ENCODE measurements at regions not wholly inside any gene's neighbourhood (a gene's known extent, or its start where the extent isn't known, plus 50 kb on each side); places are given as distances from the start of the nearest gene placed in this dataset.

GRCh38 chr12:28896421-28896820 lies 252.7 kb upstream of the FAR2 start:
- no peaks in the 10 kb centered on the region for H3K79me2 ChIP-seq (ENCODE audit: low read length)
- no peaks in the 10 kb centered on the region for H3K36me3 ChIP-seq (ENCODE audit: insufficient read depth, low read length)
- no peaks in the 10 kb centered on the region for H3K4me1 ChIP-seq (ENCODE audit: low read length)

GRCh38 chr12:28898038-28898437 lies 251.0 kb upstream of the FAR2 start:
- Histone ChIP-seq H3K4me1 (ENCODE audit: low read length) (no peaks in the 10 kb centered on the region), H3K27me3 (ENCODE audit: low read length) (no peaks in the 10 kb centered on the region), H2AFZ (ENCODE audit: low read length) (no peak overlapping the region), H3K9ac (ENCODE audit: low read length) (no peak overlapping the region), H3K36me3 (ENCODE audit: insufficient read depth, low read length) (no peaks in the 10 kb centered on the region), H3K27ac (ENCODE audit: low read length) (no peak overlapping the region), H3K9me3 (ENCODE audit: low read length) (no peaks in the 10 kb centered on the region; the same call in 1 of the 2 replicates), H3K9me2 (replicated peaks; ENCODE audit: insufficient read depth, low read length) (no peaks in the 10 kb centered on the region), H4K20me1 (ENCODE audit: insufficient read depth, low read depth, low read length) (no peaks in the 10 kb centered on the region), H3K4me3 (ENCODE audit: low read length) (no peak overlapping the region), H3K79me2 (ENCODE audit: low read length) (no peaks in the 10 kb centered on the region), H3K4me2 (ENCODE audit: low read depth, low read length, poor library complexity, severe bottlenecking) (no peak overlapping the region)
- DNase-seq: no peak

More at GRCh38 chr12:28896421-28896820, 252.7 kb upstream of the FAR2 start:
- Histone ChIP-seq H2AFZ (ENCODE audit: low read length) (no peak overlapping the region), H3K4me2 (ENCODE audit: low read depth, low read length, poor library complexity, severe bottlenecking) (no peak overlapping the region), H3K27me3 (ENCODE audit: low read length) (no peaks in the 10 kb centered on the region), H3K27ac (ENCODE audit: low read length) (no peak overlapping the region), H3K4me3 (ENCODE audit: low read length) (no peak overlapping the region), H3K9me2 (replicated peaks; ENCODE audit: insufficient read depth, low read length) (no peaks in the 10 kb centered on the region), H3K9me3 (ENCODE audit: low read length) (no peaks in the 10 kb centered on the region; the same call in 1 of the 2 replicates), H4K20me1 (ENCODE audit: insufficient read depth, low read depth, low read length) (no peaks in the 10 kb centered on the region), H3K9ac (ENCODE audit: low read length) (no peak overlapping the region)
- DNase-seq: no peak

- no peak overlapping the region for H2AFZ ChIP-seq (ENCODE audit: low read length)
- H3K9me3 ChIP-seq (ENCODE audit: low read length): no peaks in the 10 kb centered on the region; the same call in 1 of the 2 replicates
- no peak overlapping the region for H3K4me3 ChIP-seq (ENCODE audit: low read length)
- H3K9ac ChIP-seq (ENCODE audit: low read length): no peak overlapping the region
- H3K36me3 ChIP-seq (ENCODE audit: insufficient read depth, low read length): no peaks in the 10 kb centered on the region
- H3K79me2 ChIP-seq (ENCODE audit: low read length): no peaks in the 10 kb centered on the region
- H3K4me1 ChIP-seq (ENCODE audit: low read length): no peaks in the 10 kb centered on the region
- H3K27me3 ChIP-seq (ENCODE audit: low read length): no peaks in the 10 kb centered on the region
- no peak for DNase-seq
- no peak overlapping the region for H3K27ac ChIP-seq (ENCODE audit: low read length)
- no peaks in the 10 kb centered on the region for H3K9me2 ChIP-seq (replicated peaks; ENCODE audit: insufficient read depth, low read length)
- no peaks in the 10 kb centered on the region for H4K20me1 ChIP-seq (ENCODE audit: insufficient read depth, low read depth, low read length)
- H3K4me2 ChIP-seq (ENCODE audit: low read depth, low read length, poor library complexity, severe bottlenecking): no peak overlapping the region
Measured at GRCh38 chr12:28899951-28900350, 249.1 kb upstream of the FAR2 start.

- Histone ChIP-seq H3K36me3 (ENCODE audit: insufficient read depth, low read length) (no peaks in the 10 kb centered on the region), H3K4me3 (ENCODE audit: low read length) (no peak overlapping the region), H3K9me3 (ENCODE audit: low read length) (peaks cover 6% of the 10 kb centered on the region), H3K9ac (ENCODE audit: low read length) (no peak overlapping the region), H3K27ac (ENCODE audit: low read length) (no peak overlapping the region), H3K79me2 (ENCODE audit: low read length) (no peaks in the 10 kb centered on the region), H3K9me2 (replicated peaks; ENCODE audit: insufficient read depth, low read length) (no peaks in the 10 kb centered on the region), H3K4me1 (ENCODE audit: low read length) (no peaks in the 10 kb centered on the region), H3K4me2 (ENCODE audit: low read depth, low read length, poor library complexity, severe bottlenecking) (no peak overlapping the region), H4K20me1 (ENCODE audit: insufficient read depth, low read depth, low read length) (no peaks in the 10 kb centered on the region), H2AFZ (ENCODE audit: low read length) (no peak overlapping the region), H3K27me3 (ENCODE audit: low read length) (no peaks in the 10 kb centered on the region)
- DNase-seq: no peak
Measured at GRCh38 chr12:28905220-28905955, 243.7 kb upstream of the FAR2 start.

GRCh38 chr12:28908646-28909045 lies 240.4 kb upstream of the FAR2 start:
- Histone ChIP-seq H3K27ac (ENCODE audit: low read length) (no peak overlapping the region), H3K4me3 (ENCODE audit: low read length) (no peak overlapping the region), H3K9me3 (ENCODE audit: low read length) (peaks cover 16% of the 10 kb centered on the region), H3K9me2 (replicated peaks; ENCODE audit: insufficient read depth, low read length) (no peaks in the 10 kb centered on the region), H3K4me1 (ENCODE audit: low read length) (no peaks in the 10 kb centered on the region), H3K79me2 (ENCODE audit: low read length) (no peaks in the 10 kb centered on the region), H3K9ac (ENCODE audit: low read length) (no peak overlapping the region), H3K4me2 (ENCODE audit: low read depth, low read length, poor library complexity, severe bottlenecking) (no peak overlapping the region), H3K36me3 (ENCODE audit: insufficient read depth, low read length) (no peaks in the 10 kb centered on the region), H4K20me1 (ENCODE audit: insufficient read depth, low read depth, low read length) (no peaks in the 10 kb centered on the region), H3K27me3 (ENCODE audit: low read length) (no peaks in the 10 kb centered on the region), H2AFZ (ENCODE audit: low read length) (no peak overlapping the region)
- no peak for DNase-seq

- Histone ChIP-seq H3K9me2 (replicated peaks; ENCODE audit: insufficient read depth, low read length) (no peaks in the 10 kb centered on the region), H3K27me3 (ENCODE audit: low read length) (no peaks in the 10 kb centered on the region), H3K27ac (ENCODE audit: low read length) (no peak overlapping the region), H4K20me1 (ENCODE audit: insufficient read depth, low read depth, low read length) (no peaks in the 10 kb centered on the region), H3K4me3 (ENCODE audit: low read length) (no peak overlapping the region), H3K4me2 (ENCODE audit: low read depth, low read length, poor library complexity, severe bottlenecking) (no peak overlapping the region), H3K36me3 (ENCODE audit: insufficient read depth, low read length) (no peaks in the 10 kb centered on the region), H3K9ac (ENCODE audit: low read length) (no peak overlapping the region), H2AFZ (ENCODE audit: low read length) (no peak overlapping the region), H3K4me1 (ENCODE audit: low read length) (no peaks in the 10 kb centered on the region), H3K79me2 (ENCODE audit: low read length) (no peaks in the 10 kb centered on the region), H3K9me3 (ENCODE audit: low read length) (peaks cover 16% of the 10 kb centered on the region)
- DNase-seq: no peak
Measured at GRCh38 chr12:28909291-28909690, 239.8 kb upstream of the FAR2 start.

DNA sequence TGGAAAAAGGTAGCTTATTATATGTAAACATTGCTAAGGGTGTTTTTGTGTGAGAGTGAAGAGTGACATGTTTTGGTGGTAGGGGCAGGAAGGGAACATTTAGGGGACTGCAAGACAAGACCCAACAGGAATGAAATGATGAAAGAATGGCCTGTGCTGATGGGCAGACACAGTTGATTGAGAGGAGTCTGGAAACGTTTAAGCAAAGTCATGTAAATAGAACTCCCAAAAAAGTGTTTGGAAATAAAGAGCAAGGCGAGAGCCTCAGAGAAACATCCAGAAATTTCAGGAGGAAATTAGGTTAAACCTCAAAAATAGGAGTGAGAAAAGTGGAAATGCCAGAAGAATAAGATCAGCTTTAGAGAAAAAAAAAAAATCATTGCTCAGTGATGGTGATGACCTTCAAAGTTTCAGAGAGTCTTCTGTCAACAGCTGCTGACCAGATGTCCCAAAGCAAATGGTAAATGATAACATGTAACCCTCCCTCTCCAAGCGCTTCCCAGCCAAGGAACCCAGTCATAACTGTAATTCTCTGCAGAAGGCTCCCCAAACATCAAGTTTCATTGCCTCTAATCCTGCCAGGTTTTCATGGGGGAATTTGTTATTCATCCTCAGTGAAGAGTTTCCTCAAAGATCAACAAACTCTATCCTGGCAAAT lies 223.2 kb upstream of the FAR2 start:
- H3K4me1 ChIP-seq (ENCODE audit: low read length): no peaks in the 10 kb centered on the region
- H3K27ac ChIP-seq (ENCODE audit: low read length): no peak overlapping the region
- no peaks in the 10 kb centered on the region for H3K36me3 ChIP-seq (ENCODE audit: insufficient read depth, low read length)
- no peaks in the 10 kb centered on the region for H4K20me1 ChIP-seq (ENCODE audit: insufficient read depth, low read depth, low read length)
- H3K27me3 ChIP-seq (ENCODE audit: low read length): no peaks in the 10 kb centered on the region
- no peak overlapping the region for H2AFZ ChIP-seq (ENCODE audit: low read length)
- peaks cover 7% of the 10 kb centered on the region; the same call in 1 of the 2 replicates for H3K9me3 ChIP-seq (ENCODE audit: low read length)
- no peak overlapping the region for H3K4me2 ChIP-seq (ENCODE audit: low read depth, low read length, poor library complexity, severe bottlenecking)
- H3K9ac ChIP-seq (ENCODE audit: low read length): no peak overlapping the region
- no peaks in the 10 kb centered on the region for H3K79me2 ChIP-seq (ENCODE audit: low read length)
- no peak for DNase-seq
- no peaks in the 10 kb centered on the region for H3K9me2 ChIP-seq (replicated peaks; ENCODE audit: insufficient read depth, low read length)
- H3K4me3 ChIP-seq (ENCODE audit: low read length): no peak overlapping the region

GRCh38 chr12:28930704-28931103 lies 218.4 kb upstream of the FAR2 start:
- Histone ChIP-seq H3K9me2 (replicated peaks; ENCODE audit: insufficient read depth, low read length) (no peaks in the 10 kb centered on the region), H3K9me3 (ENCODE audit: low read length) (no peaks in the 10 kb centered on the region), H2AFZ (ENCODE audit: low read length) (no peak overlapping the region), H3K27me3 (ENCODE audit: low read length) (no peaks in the 10 kb centered on the region), H3K27ac (ENCODE audit: low read length) (no peak overlapping the region), H3K4me3 (ENCODE audit: low read length) (no peak overlapping the region), H3K9ac (ENCODE audit: low read length) (no peak overlapping the region), H3K79me2 (ENCODE audit: low read length) (no peaks in the 10 kb centered on the region), H4K20me1 (ENCODE audit: insufficient read depth, low read depth, low read length) (no peaks in the 10 kb centered on the region), H3K4me2 (ENCODE audit: low read depth, low read length, poor library complexity, severe bottlenecking) (no peak overlapping the region), H3K36me3 (ENCODE audit: insufficient read depth, low read length) (no peaks in the 10 kb centered on the region), H3K4me1 (ENCODE audit: low read length) (no peaks in the 10 kb centered on the region)
- no peak for DNase-seq

Measured in Karpas-422 (cell line).